22Rv1 (cell line): ENCODE measurements at regions not wholly inside any gene's neighbourhood (a gene's known extent, or its start where the extent isn't known, plus 50 kb on each side); places are given as distances from the start of the nearest gene placed in this dataset.

ENCODE experiments used
- CTCF ChIP-seq: fragments of 450-650 bp; IDR thresholded peaks from 2 replicates; pipeline ENCODE4 v1.5.1; 2017; ENCODE audit warnings: mild to moderate bottlenecking
- ZFX ChIP-seq: fragments of 450-650 bp; IDR thresholded peaks from 2 replicates; pipeline ENCODE4 v1.6.1; 2017; ENCODE audit warnings: antibody characterized with exemption, borderline replicate concordance

- TF ChIP-seq CTCF (no peak), ZFX (no peak)
Observed at GRCh38 chr5:6154216-6154615, 224.1 kb downstream of the MED10 start.
